ENCODE measurements at regions not wholly inside any gene's neighbourhood (a gene's known extent, or its start where the extent isn't known, plus 50 kb on each side); places are given as distances from the start of the nearest gene placed in this dataset.

GRCh38 chr13:111485491-111486250, 165.2 kb downstream of the TEX29 start:
- intact Hi-C loops (cut with DNase I; ENCODE audit: low total_unique reads): no loop called here
- no peaks in the 10 kb centered on the region for H3K4me1 ChIP-seq
- no peaks in the 10 kb centered on the region for H3K9me3 ChIP-seq
- 88 to 92% methylated on average over 20 of the region's 20 CpGs for whole genome bisulfite sequencing, 2 donors
- DNase-seq: peak; percentile 5
- no peaks in the 10 kb centered on the region for H3K27me3 ChIP-seq
- H3K27ac ChIP-seq: no peak overlapping the region
- TF ChIP-seq POLR2A (IDR thresholded peaks at IDR 0.05): no peak
- TF ChIP-seq, protein P1, sequence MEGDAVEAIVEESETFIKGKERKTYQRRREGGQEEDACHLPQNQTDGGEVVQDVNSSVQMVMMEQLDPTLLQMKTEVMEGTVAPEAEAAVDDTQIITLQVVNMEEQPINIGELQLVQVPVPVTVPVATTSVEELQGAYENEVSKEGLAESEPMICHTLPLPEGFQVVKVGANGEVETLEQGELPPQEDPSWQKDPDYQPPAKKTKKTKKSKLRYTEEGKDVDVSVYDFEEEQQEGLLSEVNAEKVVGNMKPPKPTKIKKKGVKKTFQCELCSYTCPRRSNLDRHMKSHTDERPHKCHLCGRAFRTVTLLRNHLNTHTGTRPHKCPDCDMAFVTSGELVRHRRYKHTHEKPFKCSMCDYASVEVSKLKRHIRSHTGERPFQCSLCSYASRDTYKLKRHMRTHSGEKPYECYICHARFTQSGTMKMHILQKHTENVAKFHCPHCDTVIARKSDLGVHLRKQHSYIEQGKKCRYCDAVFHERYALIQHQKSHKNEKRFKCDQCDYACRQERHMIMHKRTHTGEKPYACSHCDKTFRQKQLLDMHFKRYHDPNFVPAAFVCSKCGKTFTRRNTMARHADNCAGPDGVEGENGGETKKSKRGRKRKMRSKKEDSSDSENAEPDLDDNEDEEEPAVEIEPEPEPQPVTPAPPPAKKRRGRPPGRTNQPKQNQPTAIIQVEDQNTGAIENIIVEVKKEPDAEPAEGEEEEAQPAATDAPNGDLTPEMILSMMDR (IDR thresholded peaks at IDR 0.05): no peak
- no peaks in the 10 kb centered on the region for H3K36me3 ChIP-seq (ENCODE audit: low read depth, missing control alignments)
- no peak overlapping the region for H3K4me3 ChIP-seq

DNA sequence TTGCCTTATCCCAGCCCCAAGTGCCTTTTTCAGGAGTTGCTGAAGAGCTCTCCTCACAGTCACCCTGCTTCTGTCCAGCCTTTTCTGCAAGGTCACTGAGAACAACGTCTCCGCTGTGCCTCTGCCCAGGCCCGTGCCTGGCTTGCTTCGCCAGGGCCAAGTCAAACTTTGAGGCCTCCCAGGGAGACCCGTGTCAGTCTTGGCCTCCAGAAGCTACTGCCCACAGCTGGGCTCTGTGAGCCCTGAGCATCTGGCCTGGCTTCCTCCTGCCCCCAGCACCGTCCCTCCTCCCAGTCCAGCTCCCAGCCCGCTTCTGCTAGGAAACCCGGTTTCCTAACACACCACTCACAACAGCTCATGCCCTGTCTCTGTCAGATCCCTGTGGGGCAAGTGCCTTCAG, 165.9 kb downstream of the TEX29 start:
- Histone ChIP-seq H3K9me3 (no peaks in the 10 kb centered on the region), H3K4me3 (no peak overlapping the region), H3K36me3 (ENCODE audit: low read depth, missing control alignments) (no peaks in the 10 kb centered on the region), H3K27me3 (no peaks in the 10 kb centered on the region), H3K27ac (no peak overlapping the region), H3K4me1 (no peaks in the 10 kb centered on the region)
- peak; percentile 4 for DNase-seq
- 91 to 93% methylated on average over 5 to 8 of the region's 8 CpGs for WGBS, 2 donors
- TF ChIP-seq, protein P1 (IDR thresholded peaks at IDR 0.05): no peak
- TF ChIP-seq POLR2A (IDR thresholded peaks at IDR 0.05): no peak
- intact Hi-C loops (cut with DNase I; ENCODE audit: low total_unique reads): no loop called here

- Histone ChIP-seq H3K4me1 (no peaks in the 10 kb centered on the region), H3K27ac (no peak overlapping the region), H3K36me3 (ENCODE audit: low read depth, missing control alignments) (no peaks in the 10 kb centered on the region), H3K27me3 (no peaks in the 10 kb centered on the region), H3K4me3 (no peak overlapping the region), H3K9me3 (no peaks in the 10 kb centered on the region)
- TF ChIP-seq, protein P1 (IDR thresholded peaks at IDR 0.05): no peak
- TF ChIP-seq POLR2A (IDR thresholded peaks at IDR 0.05): no peak
- intact Hi-C loops (cut with DNase I; ENCODE audit: low total_unique reads): no loop called here
- DNase-seq: peak; percentile 5
- WGBS, 2 donors: 89 to 96% methylated on average over 6 of the region's 6 CpGs
These were observed 166.4 kb downstream of the TEX29 start for GRCh38 chr13:111486801-111487200.

DNA sequence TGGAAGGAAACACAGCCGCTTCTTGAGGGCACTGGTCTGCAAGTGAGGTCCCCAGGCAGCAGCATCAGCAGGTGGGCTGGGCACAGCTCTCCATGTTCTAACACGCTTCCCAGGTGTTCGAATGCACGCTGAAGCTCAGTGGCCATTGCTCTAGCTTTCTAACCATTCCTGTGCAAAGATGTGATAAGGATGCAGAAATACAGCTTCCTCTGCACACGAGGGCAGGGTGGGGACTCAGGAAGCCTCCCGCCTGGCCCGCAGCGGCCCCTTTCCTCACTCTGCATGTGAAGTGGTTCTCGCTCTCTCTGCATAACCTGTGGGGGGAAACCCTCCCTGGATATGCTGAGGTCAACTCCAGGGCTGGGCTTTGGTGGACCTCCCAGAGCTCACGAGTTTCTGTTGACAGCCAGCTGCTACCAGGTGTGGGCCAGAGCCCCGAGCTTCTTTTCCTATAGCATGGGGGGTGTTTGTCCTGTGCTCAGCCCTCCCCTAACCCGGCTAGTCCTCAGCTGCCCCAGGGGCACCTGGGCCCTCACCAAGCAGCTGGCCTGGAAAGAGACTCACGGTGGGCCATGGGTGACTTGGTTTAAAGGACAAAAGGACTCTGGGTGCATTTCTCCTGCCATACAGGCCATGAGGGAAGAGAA, 168.2 kb downstream of the TEX29 start:
- TF ChIP-seq, protein P1 (IDR thresholded peaks at IDR 0.05): no peak
- TF ChIP-seq POLR2A (IDR thresholded peaks at IDR 0.05): no peak
- Histone ChIP-seq H3K9me3 (no peaks in the 10 kb centered on the region), H3K4me1 (no peaks in the 10 kb centered on the region), H3K36me3 (ENCODE audit: low read depth, missing control alignments) (no peaks in the 10 kb centered on the region), H3K27me3 (no peaks in the 10 kb centered on the region), H3K27ac (no peak overlapping the region), H3K4me3 (no peak overlapping the region)
- 79 to 85% methylated on average over 8 to 13 of the region's 13 CpGs for WGBS, 2 donors
- DNase-seq: peak; percentile 4
- intact Hi-C loops (cut with DNase I; ENCODE audit: low total_unique reads): no loop called here

Measured in testis (tissue), 2 donors.